GM21423 (cell line): ENCODE measurements at regions not wholly inside any gene's neighbourhood (a gene's known extent, or its start where the extent isn't known, plus 50 kb on each side); places are given as distances from the start of the nearest gene placed in this dataset.

ENCODE experiments used
- ATAC-seq: cut with Tn5 transposase; IDR thresholded peaks from one replicate; pipeline ENCODE4 v1.9.1; 2021; ENCODE audit warnings: mild to moderate bottlenecking, moderate library complexity; ENCODE audit not compliant: unreplicated experiment

DNA sequence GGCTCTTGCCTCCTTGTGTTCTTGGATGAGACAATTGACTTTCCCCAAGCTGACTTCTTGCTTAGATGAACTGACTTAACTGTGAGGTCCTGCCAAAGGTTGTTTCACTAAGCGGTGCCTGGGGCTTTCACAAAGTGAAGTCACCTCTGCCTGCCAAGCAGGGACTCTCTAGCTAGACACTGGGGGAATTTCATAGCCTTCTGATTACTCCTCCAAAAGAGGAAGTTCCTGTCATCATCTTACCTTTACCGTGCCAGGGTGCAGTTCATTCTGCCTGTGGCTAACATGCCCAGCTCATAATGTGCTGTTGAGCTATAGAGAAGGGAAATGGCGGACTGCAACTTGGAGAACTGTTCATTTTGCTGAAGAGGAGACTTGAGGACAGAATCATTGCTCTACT lies 472.0 kb upstream of the WWC1 start:
- peak; percentile 84 for ATAC-seq

DNA sequence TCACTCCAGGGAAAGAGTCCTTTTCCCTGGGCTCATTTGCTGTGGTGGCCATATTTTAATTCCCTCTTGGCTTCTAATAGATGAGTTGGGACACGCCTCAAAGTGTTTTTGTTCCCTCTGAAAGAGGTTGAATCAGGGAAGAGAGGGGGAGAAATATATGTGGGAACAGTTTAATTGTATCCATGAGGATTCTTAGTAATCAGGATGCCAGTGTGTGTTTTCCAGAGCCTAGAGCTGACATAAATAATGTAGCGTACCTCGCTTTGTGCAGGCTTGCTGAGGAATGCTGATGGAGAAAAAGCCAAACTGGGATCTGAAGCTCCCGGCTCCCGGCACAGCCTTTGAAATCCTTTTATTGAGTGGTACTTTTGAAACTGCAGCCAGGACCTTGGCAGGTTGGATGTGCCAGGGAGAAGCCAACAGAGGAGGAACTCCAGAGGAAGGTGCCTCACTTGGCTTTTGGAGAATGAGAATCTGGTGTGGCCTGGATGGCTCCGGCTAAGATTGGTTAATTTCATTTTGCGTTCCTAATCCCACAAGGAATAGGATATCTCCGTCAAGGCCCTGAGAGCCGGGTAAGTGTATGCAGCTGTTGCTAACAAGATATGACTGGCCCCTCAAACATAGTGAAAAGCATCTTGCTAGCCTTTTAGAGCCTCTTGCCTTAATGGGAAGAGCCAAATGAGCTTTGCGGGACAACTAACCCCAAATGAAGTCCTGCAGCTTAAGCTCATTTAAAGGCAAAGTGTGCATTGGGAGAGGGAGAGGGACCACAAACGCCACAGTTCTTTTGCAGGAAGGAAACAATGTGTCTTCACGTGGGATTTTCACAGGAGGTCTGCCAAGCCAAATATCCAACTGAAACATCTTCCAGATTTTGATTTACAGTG lies 471.1 kb upstream of the WWC1 start:
- no peak for ATAC-seq

DNA sequence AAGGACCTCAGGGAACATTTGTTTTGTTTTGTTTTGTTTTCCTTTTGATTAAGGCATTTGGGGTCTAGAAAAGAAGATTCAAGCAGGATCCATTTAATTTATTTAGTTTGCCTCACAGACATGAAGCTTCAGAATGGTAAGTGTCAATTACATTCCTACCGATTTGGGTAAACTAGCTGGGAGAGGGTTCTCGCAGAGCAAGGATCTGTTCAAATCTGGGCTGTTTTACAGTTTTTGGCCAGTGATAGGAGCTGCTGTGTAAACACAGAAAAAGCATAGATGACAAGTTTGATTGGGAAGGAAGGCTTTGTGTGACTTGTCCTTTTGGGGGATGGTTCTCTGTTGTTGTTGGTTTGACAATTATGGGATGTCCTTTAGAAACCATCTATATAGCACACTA lies 470.3 kb upstream of the WWC1 start:
- no peak for ATAC-seq

DNA sequence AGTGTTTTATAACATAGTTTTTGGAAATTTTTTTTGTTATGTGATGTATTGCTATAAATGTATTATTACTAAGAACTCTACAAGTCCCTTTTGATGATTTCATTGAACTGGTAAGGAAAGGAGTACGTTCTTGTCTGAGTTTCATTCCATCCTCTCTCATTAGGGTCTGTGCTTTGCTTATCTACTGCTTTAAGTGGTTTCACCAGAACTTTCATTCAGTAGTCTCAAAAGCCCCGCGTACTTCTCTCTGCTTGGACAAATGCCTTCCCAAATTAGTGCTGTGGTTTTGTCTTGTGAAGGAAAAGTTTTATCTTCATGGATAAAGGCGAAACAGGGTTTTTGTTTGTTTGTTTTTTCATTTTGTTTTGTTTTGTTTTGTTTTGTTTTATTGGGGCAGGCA lies 469.8 kb upstream of the WWC1 start:
- ATAC-seq = no peak

DNA sequence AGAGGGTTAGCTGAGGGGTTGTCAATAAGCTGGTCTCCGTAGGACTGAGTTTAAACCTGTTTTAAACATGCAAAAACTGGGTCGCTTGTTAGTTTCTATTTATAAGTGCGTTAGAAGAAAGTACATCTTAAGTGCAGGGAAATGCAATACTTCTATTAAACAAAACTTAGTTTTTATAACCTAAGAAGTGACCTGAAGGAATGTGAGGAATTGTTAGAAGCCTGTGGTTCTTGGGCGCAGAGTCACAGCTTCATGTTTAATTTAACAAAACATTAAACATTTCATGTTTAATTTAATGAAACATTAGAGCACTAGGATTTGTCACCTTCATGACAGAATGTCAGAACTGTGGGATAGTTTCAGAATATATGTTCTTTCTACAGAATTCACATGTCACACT lies 469.2 kb upstream of the WWC1 start:
- no peak for ATAC-seq

DNA sequence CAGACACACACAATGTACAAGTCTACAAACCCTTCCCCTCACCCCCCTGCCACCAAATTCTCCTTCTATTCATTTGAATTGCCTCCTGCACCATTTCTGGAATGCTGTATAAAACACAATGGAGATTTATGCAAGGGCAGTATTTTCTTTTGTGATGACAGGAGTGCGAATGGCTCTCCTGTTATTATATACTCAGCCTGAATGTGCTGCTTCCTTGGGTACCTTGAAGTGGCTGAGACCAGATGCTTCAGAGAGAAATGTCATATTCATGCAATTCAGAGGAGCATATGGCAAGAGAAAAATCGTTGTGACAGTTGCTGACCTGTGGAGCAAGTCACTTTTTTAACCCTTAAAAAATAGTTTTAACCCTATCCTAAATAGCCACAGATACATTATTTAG lies 468.0 kb upstream of the WWC1 start:
- no peak for ATAC-seq

DNA sequence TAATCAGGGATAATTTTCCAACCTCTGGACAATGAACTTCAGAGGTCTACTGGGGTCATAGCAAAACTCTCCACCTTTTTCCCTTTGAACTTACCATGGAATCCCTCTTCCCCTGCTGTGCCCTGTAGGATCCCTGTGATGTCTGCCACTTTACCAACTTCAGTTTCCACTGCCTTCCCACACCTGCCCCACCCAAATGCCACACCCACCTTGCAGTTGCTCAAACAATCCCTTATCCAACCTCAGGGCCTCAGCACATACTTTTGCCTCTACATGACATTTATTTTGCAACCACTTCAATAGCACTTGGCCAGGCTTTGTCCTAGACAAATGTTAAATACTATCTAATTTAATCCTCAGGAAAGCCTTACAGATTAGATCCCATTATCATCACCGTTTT lies 463.7 kb upstream of the WWC1 start:
- ATAC-seq = no peak

DNA sequence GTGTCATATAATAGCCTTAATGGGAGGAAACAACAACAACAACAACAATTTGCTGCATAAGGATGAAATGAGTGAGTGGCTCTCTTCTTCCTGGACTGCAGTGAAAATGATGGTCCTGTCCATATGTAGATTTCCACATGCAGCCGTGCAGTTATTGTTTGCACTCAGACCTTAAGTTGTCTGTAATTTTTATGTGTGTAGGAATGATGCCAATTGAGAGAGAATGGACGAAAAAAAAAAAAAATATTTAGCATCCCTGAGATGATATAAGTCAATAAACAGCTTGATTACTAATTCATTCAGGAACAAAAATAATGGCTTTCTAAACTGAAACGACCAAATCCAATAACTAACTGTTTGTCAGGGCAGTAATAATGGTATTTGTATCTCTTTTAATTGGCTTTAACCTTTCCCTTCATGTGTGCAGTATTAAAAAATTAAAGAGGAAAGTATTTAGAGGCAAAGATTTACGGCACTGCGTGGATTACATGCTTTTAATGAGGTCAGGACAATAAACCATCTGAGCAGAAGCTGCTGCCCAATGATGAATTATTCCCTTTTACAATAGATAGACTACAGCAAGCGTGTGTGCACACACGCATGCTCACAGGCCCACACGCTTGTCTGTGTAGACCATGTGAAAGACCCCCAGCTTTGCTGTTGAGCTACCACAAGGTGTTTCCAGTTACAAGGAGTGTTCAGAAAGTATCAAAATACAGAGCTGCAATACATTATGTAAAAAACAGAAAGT lies 459.5 kb upstream of the WWC1 start:
- ATAC-seq = no peak

DNA sequence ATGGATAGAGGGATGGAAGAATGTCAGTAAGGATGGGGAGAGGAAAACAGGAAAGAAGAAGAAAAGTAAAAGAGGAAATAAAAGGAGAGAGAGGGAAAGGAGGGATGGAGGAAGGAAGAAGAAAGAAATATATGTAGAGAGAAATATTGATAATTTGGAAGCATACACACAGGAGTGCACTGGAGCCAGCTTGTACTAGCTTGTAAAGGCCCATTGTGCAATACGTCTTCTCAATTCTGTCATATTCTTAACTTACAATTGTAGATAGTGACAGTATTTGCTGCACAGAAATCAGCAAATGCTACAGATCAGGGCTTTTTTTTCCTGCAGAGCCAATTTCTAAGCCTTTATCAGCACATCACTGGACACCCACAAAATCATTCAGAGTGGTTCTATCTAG lies 458.8 kb upstream of the WWC1 start:
- ATAC-seq = no peak

DNA sequence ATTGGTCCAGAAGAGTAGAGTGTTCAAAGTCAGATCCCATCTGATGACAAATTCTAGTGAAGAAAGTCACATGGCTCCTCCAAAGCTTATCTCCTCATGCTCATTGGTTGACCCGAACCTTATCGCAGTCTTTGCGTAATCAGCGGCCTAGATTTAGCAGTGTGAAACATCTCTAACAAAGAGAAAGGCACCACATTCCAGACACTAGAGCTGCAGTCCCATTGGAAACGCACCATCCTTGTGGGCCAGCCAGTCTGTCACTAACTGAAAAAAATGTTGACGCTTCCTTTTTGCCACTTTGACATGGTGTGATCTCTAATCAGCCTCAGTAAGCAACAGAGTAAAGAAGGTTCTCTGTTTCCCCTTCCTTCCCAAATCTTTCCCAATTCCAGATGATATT lies 458.0 kb upstream of the WWC1 start:
- ATAC-seq = no peak

DNA sequence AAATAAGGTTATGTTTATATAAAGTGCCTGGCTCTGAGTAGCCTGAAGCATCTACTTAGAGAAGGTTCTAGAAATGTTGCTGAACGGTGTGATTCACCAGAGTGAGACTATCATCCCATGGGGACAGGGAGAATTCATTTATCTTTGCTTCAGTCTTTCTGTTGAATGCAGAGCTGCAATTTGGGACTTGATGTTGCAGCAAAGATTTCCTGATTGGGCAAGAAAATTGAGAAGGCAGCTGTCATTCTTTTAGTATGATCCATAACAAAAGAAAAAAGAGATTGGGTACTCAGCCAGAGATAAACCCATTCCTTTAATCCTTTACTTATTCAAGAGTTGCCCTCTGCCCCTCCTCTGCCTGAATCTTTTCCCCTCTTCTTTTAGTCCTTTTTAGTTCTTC lies 456.3 kb upstream of the WWC1 start:
- no peak for ATAC-seq

DNA sequence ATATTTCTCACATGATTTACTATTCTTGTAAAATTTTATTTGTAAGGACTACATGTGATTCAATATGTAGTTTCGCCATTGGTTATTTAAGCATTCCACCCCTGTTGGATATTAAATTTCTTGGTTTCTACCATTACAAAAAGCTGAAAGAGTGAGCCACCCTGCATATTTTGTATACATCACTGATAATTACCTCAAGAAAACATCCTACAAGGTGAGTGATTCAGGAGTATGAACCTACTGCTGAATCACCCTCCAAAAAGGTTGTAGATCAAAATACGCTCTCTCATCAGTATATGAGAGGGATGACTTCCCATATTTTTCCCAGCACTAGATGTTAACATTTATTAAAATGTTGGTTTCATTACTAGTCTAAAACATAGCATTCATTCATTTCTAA lies 454.3 kb upstream of the WWC1 start:
- ATAC-seq = no peak

DNA sequence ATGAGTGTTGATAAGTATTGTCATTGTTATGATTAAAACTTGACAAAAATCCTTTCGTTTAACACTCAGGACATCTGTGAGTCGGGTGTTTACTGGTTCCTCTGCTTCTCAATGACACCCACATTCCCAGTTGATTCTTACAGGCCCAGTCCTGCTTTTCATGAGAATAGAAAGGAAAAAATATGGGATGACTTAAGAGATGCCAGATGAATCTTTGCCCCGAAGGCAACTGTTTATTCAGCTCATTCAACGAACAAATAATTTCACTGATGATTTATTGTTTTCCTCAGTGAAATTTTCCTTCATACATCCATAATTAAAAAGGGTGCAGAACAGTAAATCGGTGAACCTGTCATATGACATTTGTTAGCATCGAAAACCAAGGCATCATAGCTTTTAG lies 452.4 kb upstream of the WWC1 start:
- ATAC-seq = no peak

DNA sequence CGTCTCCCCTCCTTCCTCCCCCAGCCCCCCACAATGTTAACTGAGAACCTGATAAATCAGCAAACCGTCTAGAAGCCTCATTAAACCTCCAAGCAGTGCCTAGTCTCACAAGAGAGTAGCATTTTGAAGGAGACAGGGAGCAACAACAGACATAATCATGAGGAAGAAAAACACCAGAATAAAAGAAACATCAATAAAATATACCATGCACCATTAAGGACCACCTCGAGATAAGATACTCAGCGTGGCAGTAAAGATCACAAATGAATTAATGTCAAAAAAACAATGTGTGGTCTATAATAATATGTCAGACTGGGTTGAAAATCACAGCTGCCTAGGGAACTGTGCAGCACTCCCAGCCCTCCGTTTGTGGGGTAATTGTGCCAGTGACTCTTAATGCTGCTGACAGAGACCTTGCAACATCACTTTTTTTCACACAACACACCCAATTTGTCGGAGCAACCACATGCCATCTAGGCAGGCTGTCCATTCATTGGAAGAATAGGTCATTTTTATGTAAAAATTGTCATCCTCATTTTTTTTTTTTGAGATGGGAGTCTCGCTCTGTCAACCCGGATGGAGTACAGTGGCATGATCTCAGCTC lies 450.8 kb upstream of the WWC1 start:
- ATAC-seq = no peak

DNA sequence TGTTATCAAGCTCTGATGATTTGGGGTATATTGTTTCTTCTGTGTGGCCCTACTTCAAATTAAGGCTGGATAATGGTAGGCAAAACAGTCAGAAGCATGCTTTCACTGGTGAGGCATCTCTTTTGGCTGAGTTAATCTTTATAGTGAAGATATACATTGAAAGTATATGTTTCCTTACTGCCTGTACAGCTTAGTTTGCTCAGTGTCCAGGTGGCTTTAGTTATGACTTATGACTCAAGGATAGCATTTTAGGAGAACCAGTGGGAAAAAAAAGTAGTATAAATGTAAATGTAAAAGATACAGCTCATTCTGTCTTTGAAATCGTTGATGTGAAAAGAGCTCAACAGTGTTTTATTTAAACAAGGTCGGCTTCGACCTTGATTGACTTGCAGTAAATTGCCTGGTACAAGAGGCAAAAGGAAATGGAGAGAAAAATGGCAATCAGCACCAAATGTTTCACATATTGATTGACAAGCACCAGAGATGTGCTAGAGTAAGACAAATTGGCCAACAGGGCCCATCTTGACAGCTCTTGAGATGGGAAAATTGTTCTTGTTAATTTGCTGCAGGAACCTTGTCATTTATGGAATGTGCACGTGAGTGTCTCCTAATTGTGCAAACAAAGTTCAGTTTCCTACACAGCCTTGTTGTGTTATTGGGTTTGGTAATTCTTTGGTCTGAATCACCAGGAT lies 447.4 kb upstream of the WWC1 start:
- no peak for ATAC-seq

DNA sequence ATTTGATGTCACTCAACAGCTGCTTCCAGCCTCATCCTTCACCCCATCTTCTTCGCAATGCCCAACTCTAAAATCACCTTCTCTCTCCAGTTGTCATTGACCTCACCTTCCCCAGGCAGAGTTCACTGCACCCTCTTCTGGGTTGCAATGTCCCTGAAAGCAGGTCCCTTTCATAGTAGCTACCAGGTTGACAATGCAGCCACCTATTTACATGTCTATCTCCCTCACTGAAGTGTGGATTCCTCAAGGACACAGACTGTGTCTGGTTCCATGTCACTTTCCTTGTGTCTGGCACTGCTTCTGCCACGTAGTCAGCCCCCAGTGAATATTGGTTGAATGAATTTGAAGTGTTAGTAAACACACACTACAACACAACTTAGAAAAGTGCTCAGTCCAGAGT lies 445.5 kb upstream of the WWC1 start:
- ATAC-seq = no peak

DNA sequence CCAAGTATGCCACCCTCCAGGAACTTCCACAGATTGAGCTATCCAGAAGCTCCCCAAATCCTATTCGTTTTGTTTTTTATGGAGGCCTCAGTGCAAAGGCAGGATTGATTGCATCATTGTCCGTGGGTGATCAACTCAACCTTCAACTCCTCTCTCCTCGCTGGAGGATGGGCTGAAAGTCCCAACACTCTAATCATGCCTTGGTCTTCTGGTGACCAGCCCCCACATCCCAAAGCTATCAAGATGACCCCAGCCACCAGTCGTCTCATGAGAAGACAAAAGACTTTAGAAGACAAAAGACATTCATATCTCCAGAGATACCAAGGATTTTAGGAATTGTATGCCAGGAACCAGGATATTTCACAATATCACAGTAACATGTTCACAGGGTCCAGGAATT lies 441.6 kb upstream of the WWC1 start:
- no peak for ATAC-seq

DNA sequence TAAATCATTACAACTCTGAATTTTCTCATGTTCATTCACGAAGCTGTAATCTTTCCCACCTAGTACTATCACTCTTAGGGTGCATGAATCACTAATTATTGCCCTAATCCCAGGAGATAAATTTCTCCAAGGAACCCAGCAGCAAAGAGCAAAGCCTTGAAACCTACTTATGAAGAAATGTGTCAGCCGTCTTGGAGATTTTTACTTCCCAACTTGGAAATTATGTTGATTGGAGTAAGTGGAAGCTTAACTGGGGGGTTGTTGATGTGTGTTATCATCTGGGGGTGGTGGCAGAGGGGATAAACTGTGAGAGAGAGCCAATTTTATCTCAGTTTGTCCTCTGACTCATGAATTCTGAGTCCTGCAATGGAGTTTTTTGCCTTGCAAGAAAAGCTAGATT lies 440.5 kb upstream of the WWC1 start:
- ATAC-seq = no peak

DNA sequence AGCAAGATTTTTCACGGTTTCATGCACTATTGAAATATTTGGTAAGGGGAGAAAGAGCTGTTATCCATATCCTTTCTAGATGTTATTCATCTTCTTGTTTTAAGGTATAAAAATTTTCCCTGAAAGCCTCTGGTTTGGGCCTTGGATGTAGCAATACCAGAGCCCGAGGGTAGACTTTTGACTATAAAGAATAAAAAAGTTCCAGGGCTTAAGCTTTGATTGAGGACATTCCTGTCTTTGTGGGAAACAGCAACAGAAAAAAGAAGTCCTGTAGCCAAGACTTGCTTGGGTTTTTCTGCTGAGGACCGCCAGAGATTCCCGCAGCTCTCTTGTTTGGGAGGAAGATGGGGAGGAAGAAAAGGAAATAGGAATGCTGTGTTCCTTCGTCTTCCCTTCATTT lies 440.0 kb upstream of the WWC1 start:
- no peak for ATAC-seq

DNA sequence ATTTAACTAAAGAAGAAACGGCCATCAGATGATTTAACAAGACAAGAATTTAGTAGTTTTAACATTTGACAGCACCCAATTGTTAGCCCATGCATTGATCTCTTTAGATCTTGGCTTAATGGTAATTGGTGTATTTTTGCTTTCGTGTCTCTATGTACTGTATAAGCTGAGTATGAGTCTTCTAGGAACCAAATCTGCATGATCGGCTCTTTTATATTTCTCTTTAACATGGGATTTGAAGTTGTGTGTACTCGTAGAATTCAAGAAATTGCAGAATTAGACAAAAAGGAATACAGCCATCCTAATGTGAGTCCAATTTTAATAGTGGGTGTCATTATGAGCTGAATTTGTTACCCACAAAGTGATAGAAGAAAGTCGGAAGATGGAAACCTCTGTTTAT lies 438.9 kb upstream of the WWC1 start:
- no peak for ATAC-seq

DNA sequence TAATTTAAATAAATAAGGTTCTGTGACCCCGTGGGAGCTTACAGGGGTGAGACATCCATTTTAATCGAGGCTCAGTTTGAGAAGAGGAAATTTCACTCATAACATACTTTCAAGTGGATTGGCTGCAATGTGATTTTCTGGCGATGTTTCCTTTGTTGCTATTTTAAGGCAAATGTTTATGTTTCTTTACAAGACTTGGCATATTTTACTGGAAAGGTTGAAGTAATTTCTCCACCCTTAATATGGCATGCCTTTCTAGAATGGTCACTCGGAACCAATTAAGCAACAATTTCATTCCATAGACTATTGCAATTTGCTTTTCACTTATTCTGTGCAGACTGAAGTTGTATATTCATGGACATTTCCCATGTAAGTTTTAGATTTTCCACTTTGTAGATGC lies 438.0 kb upstream of the WWC1 start:
- ATAC-seq = no peak
